AG10803 (cell line): ENCODE measurements at regions not wholly inside any gene's neighbourhood (a gene's known extent, or its start where the extent isn't known, plus 50 kb on each side); places are given as distances from the start of the nearest gene placed in this dataset.
A peak's percentile ranks its signal among the peaks of the same experiment; 100 is the strongest.
"Not testable (repeated sequence)": the region's sequence is repeated elsewhere in the genome, so short reads cannot be mapped to it uniquely, and the experiment has no call there.

Experiments
- DNase-seq: peaks from one replicate; pipeline ENCODE4 v3.0.0; 2010; ENCODE audit warnings: low read depth
- H3K4me3 ChIP-seq: 2 replicates; pipeline ENCODE4 v1.5.1; 2011; ENCODE audit warnings: mild to moderate bottlenecking, low read length, control low read depth
- CTCF ChIP-seq: conservative IDR thresholded peaks from 2 replicates; pipeline ENCODE4 v1.5.1; 2011; ENCODE audit warnings: mild to moderate bottlenecking, low read length, control low read depth, inconsistent platforms

GRCh38 chr1:21372383-21372782 lies 67.6 kb upstream of the NBPF3 start:
- no peak for TF ChIP-seq CTCF
- no peak overlapping the region for H3K4me3 ChIP-seq
- DNase-seq: no peak

GRCh38 chr1:21369905-21370304 lies 70.0 kb upstream of the NBPF3 start:
- no peak overlapping the region for H3K4me3 ChIP-seq
- no peak for DNase-seq
- no peak for TF ChIP-seq CTCF

- peak; percentile 74 for DNase-seq
- H3K4me3 ChIP-seq: no peak overlapping the region
- TF ChIP-seq CTCF: peak; percentile 100
Measured at GRCh38 chr1:21368515-21369289, 71.2 kb upstream of the NBPF3 start.

GRCh38 chr1:21367973-21368514 lies 71.9 kb upstream of the NBPF3 start:
- DNase-seq: not testable (repeated sequence)

GRCh38 chr1:21366288-21366687 lies 73.6 kb upstream of the NBPF3 start:
- no peak for TF ChIP-seq CTCF
- no peak for DNase-seq
- no peak overlapping the region for H3K4me3 ChIP-seq

More at GRCh38 chr1:21367973-21368514, 71.9 kb upstream of the NBPF3 start:
- not testable (repeated sequence) for H3K4me3 ChIP-seq

- no peak for DNase-seq
- H3K4me3 ChIP-seq: no peak overlapping the region
- no peak for TF ChIP-seq CTCF
Measured at GRCh38 chr1:21365036-21365435, 74.8 kb upstream of the ECE1 start.

GRCh38 chr1:21362096-21362495 lies 71.8 kb upstream of the ECE1 start:
- no peak overlapping the region for H3K4me3 ChIP-seq
- no peak for DNase-seq
- no peak for TF ChIP-seq CTCF
